Retinal pigment epithelial cell (primary cell): ENCODE measurements at regions not wholly inside any gene's neighbourhood (a gene's known extent, or its start where the extent isn't known, plus 50 kb on each side); places are given as distances from the start of the nearest gene placed in this dataset.

Source experiments
- DNase-seq: peaks from one replicate; pipeline ENCODE4 v3.0.0-alpha.2; 2010; ENCODE audit warnings: low read depth
- H3K4me3 ChIP-seq: 2 replicates; pipeline ENCODE4 v1.5.1; 2011; ENCODE audit warnings: mild to moderate bottlenecking, low read length, control low read depth, moderate library complexity
- TF ChIP-seq, protein P1 (sequence below): conservative IDR thresholded peaks from 2 replicates; pipeline ENCODE4 v1.5.1; 2011; ENCODE audit warnings: low read depth, low read length, control low read depth, inconsistent platforms

DNA sequence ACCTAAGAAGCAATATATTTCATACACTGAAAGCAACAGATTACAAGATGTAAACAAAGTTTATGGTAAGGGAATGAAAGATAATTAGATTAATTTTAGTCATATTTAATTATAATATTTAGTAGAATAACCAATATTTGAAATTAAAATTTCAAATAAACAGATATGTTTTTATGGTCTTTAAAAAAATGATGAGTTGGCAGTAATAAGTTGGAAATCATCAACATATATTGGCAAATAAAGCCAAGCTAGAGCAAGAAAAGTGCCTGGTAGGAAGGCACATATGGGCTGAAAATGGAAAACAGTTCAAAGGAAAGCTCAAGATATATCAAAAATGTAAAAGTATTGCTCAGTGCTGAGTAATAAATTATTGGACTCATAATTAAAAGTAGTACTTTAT lies 1274.0 kb downstream of the AMY1C start:
- no peak overlapping the region for H3K4me3 ChIP-seq
- DNase-seq, result no peak
- TF ChIP-seq, protein P1, sequence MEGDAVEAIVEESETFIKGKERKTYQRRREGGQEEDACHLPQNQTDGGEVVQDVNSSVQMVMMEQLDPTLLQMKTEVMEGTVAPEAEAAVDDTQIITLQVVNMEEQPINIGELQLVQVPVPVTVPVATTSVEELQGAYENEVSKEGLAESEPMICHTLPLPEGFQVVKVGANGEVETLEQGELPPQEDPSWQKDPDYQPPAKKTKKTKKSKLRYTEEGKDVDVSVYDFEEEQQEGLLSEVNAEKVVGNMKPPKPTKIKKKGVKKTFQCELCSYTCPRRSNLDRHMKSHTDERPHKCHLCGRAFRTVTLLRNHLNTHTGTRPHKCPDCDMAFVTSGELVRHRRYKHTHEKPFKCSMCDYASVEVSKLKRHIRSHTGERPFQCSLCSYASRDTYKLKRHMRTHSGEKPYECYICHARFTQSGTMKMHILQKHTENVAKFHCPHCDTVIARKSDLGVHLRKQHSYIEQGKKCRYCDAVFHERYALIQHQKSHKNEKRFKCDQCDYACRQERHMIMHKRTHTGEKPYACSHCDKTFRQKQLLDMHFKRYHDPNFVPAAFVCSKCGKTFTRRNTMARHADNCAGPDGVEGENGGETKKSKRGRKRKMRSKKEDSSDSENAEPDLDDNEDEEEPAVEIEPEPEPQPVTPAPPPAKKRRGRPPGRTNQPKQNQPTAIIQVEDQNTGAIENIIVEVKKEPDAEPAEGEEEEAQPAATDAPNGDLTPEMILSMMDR, result no peak

GRCh38 chr1:105027838-105028471 lies 1278.3 kb downstream of the AMY1C start:
- no peak for DNase-seq
- TF ChIP-seq, protein P1, result peak; percentile 18
- no peak overlapping the region for H3K4me3 ChIP-seq

GRCh38 chr1:105072446-105072845 lies 1322.7 kb downstream of the AMY1C start:
- H3K4me3 ChIP-seq, result no peak overlapping the region
- TF ChIP-seq, protein P1, result no peak
- no peak for DNase-seq

GRCh38 chr1:105072850-105073249 lies 1323.2 kb downstream of the AMY1C start:
- no peak for DNase-seq
- H3K4me3 ChIP-seq, result no peak overlapping the region
- TF ChIP-seq, protein P1, result no peak

DNA sequence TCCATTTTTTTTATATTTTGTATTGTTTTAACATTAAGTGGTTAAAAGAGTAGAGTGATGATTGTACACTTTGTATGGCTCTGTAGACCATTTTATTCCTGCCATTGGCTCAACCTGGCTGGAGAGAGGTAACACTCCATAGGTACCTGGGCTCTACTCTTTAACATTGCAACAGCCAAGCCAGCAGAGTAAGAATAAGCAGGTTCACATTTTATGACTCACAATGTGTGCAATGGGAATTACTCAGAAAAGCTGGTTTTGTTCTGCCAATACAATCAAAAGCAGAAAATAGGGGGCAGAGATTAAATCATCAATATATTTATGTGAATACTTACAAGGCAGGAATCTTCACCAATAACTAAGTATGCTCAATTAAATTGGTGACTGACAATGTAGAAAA lies 1324.0 kb downstream of the AMY1C start:
- DNase-seq, result no peak
- H3K4me3 ChIP-seq, result no peak overlapping the region
- TF ChIP-seq, protein P1, result no peak

- DNase-seq, result no peak
- TF ChIP-seq, protein P1, result no peak
- H3K4me3 ChIP-seq, result no peak overlapping the region
Measured at GRCh38 chr1:105083611-105084010, 1333.9 kb downstream of the AMY1C start.

DNA sequence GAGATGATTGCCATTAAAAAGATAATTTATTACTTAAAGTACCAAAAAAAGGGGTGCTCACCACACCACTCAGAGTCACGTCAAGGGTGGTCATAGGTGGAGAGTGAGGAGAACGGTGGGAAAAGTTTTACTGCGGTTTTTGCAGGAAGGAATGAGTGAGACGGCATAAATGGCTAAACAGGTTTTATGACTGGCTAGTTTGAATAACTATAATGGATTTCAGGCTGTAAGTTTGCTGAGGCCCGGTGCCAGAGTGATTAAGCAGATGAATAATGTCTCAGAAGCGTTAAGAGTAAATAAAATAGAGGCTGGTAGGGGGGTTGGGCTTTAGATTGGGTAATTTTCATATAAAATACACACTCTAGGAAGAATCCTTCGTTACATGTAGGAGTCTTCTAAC lies 1337.8 kb downstream of the AMY1C start:
- no peak overlapping the region for H3K4me3 ChIP-seq
- no peak for DNase-seq
- TF ChIP-seq, protein P1, result no peak
